ENCODE measurements at regions not wholly inside any gene's neighbourhood (a gene's known extent, or its start where the extent isn't known, plus 50 kb on each side); places are given as distances from the start of the nearest gene placed in this dataset.

GRCh38 chr10:121112136-121112535, 261.0 kb downstream of the WDR11 start:
- no peak overlapping the region for H3K27ac Mint-ChIP-seq
- DNase-seq: no peak
- no peak overlapping the region for H3K4me3 Mint-ChIP-seq
- H3K27me3 Mint-ChIP-seq: no peaks in the 10 kb centered on the region
- H3K36me3 Mint-ChIP-seq (ENCODE audit: low read depth): no peaks in the 10 kb centered on the region
- peaks cover 4% of the 10 kb centered on the region for H3K9me3 Mint-ChIP-seq
- ChIA-PET POLR2A (no interaction called here), CTCF (interaction anchor here (0.5 kb wide), 1 partner anchor 79 kb away, joined by 4 read pairs; no protein-coding TSS in a partner anchor)
- H3K4me1 Mint-ChIP-seq: no peaks in the 10 kb centered on the region

- Mint-ChIP-seq H3K27ac (no peak overlapping the region), H3K27me3 (no peaks in the 10 kb centered on the region), H3K36me3 (ENCODE audit: low read depth) (no peaks in the 10 kb centered on the region), H3K9me3 (peaks cover 4% of the 10 kb centered on the region), H3K4me1 (no peaks in the 10 kb centered on the region), H3K4me3 (no peak overlapping the region)
- ChIA-PET CTCF (no interaction called here), POLR2A (no interaction called here)
- no peak for DNase-seq
These were observed 261.6 kb downstream of the WDR11 start for GRCh38 chr10:121112579-121113384.

- Mint-ChIP-seq H3K4me1 (no peaks in the 10 kb centered on the region), H3K9me3 (peaks cover 4% of the 10 kb centered on the region), H3K4me3 (no peak overlapping the region), H3K27ac (no peak overlapping the region), H3K27me3 (no peaks in the 10 kb centered on the region), H3K36me3 (ENCODE audit: low read depth) (no peaks in the 10 kb centered on the region)
- POLR2A ChIA-PET: no interaction called here
- CTCF ChIA-PET: no interaction called here
- no peak for DNase-seq
These were observed 262.2 kb downstream of the WDR11 start for GRCh38 chr10:121113385-121113696.

GRCh38 chr10:121113911-121114310, 262.7 kb downstream of the WDR11 start:
- ChIA-PET POLR2A (no interaction called here), CTCF (no interaction called here)
- no peak overlapping the region for H3K27ac Mint-ChIP-seq
- DNase-seq: no peak
- no peaks in the 10 kb centered on the region for H3K4me1 Mint-ChIP-seq
- no peaks in the 10 kb centered on the region for H3K27me3 Mint-ChIP-seq
- H3K4me3 Mint-ChIP-seq: no peak overlapping the region
- peaks cover 4% of the 10 kb centered on the region for H3K9me3 Mint-ChIP-seq
- no peaks in the 10 kb centered on the region for H3K36me3 Mint-ChIP-seq (ENCODE audit: low read depth)

GRCh38 chr10:121115154-121115553, 264.0 kb downstream of the WDR11 start:
- Mint-ChIP-seq H3K4me1 (no peaks in the 10 kb centered on the region), H3K9me3 (peaks cover 4% of the 10 kb centered on the region), H3K27ac (no peak overlapping the region), H3K36me3 (ENCODE audit: low read depth) (no peaks in the 10 kb centered on the region), H3K4me3 (no peak overlapping the region), H3K27me3 (no peaks in the 10 kb centered on the region)
- CTCF ChIA-PET: no interaction called here
- DNase-seq: no peak
- POLR2A ChIA-PET: no interaction called here

- H3K27ac Mint-ChIP-seq: no peak overlapping the region
- no peaks in the 10 kb centered on the region for H3K9me3 Mint-ChIP-seq
- no peak for DNase-seq
- POLR2A ChIA-PET: interaction anchor here (0.6 kb wide), 1 partner anchor 119 kb away, joined by 3 read pairs; no protein-coding TSS in a partner anchor
- H3K27me3 Mint-ChIP-seq: no peaks in the 10 kb centered on the region
- CTCF ChIA-PET: interaction anchor here (0.7 kb wide), 1 partner anchor 34 kb away, joined by 3 read pairs; no protein-coding TSS in a partner anchor
- H3K36me3 Mint-ChIP-seq (ENCODE audit: low read depth): no peaks in the 10 kb centered on the region
- no peak overlapping the region for H3K4me3 Mint-ChIP-seq
- H3K4me1 Mint-ChIP-seq: no peaks in the 10 kb centered on the region
These were observed 270.3 kb downstream of the WDR11 start for GRCh38 chr10:121121462-121121861.

- CTCF ChIA-PET: no interaction called here
These were observed 276.2 kb downstream of the WDR11 start for GRCh38 chr10:121127151-121127906.

GRCh38 chr10:121128164-121128563, 277.0 kb downstream of the WDR11 start:
- H3K9me3 Mint-ChIP-seq: no peaks in the 10 kb centered on the region
- no peaks in the 10 kb centered on the region for H3K27me3 Mint-ChIP-seq
- POLR2A ChIA-PET: no interaction called here
- no peak overlapping the region for H3K27ac Mint-ChIP-seq
- no peaks in the 10 kb centered on the region for H3K36me3 Mint-ChIP-seq (ENCODE audit: low read depth)
- H3K4me1 Mint-ChIP-seq: no peaks in the 10 kb centered on the region
- no peak overlapping the region for H3K4me3 Mint-ChIP-seq
- CTCF ChIA-PET: no interaction called here
- no peak for DNase-seq

More at GRCh38 chr10:121127151-121127906, 276.2 kb downstream of the WDR11 start:
- H3K27me3 Mint-ChIP-seq: no peaks in the 10 kb centered on the region
- DNase-seq: no peak
- no peak overlapping the region for H3K4me3 Mint-ChIP-seq
- H3K36me3 Mint-ChIP-seq (ENCODE audit: low read depth): no peaks in the 10 kb centered on the region
- POLR2A ChIA-PET: no interaction called here
- H3K9me3 Mint-ChIP-seq: no peaks in the 10 kb centered on the region
- H3K27ac Mint-ChIP-seq: no peak overlapping the region
- H3K4me1 Mint-ChIP-seq: no peaks in the 10 kb centered on the region

- ChIA-PET CTCF (no interaction called here), POLR2A (no interaction called here)
- Mint-ChIP-seq H3K27me3 (no peaks in the 10 kb centered on the region), H3K36me3 (ENCODE audit: low read depth) (no peaks in the 10 kb centered on the region), H3K4me1 (no peaks in the 10 kb centered on the region), H3K27ac (no peak overlapping the region), H3K9me3 (no peaks in the 10 kb centered on the region), H3K4me3 (no peak overlapping the region)
- DNase-seq: no peak
These were observed 278.1 kb downstream of the WDR11 start for GRCh38 chr10:121129266-121129665.

GRCh38 chr10:121130382-121130781, 279.2 kb downstream of the WDR11 start:
- Mint-ChIP-seq H3K4me3 (no peak overlapping the region), H3K27ac (no peak overlapping the region), H3K9me3 (no peaks in the 10 kb centered on the region), H3K27me3 (no peaks in the 10 kb centered on the region), H3K4me1 (no peaks in the 10 kb centered on the region), H3K36me3 (ENCODE audit: low read depth) (no peaks in the 10 kb centered on the region)
- DNase-seq: no peak
- ChIA-PET CTCF (no interaction called here), POLR2A (no interaction called here)

GRCh38 chr10:121131014-121131413, 279.9 kb downstream of the WDR11 start:
- Mint-ChIP-seq H3K9me3 (no peaks in the 10 kb centered on the region), H3K4me1 (no peaks in the 10 kb centered on the region), H3K4me3 (no peak overlapping the region), H3K27me3 (no peaks in the 10 kb centered on the region), H3K27ac (no peak overlapping the region), H3K36me3 (ENCODE audit: low read depth) (no peaks in the 10 kb centered on the region)
- CTCF ChIA-PET: no interaction called here
- no peak for DNase-seq
- POLR2A ChIA-PET: no interaction called here

GRCh38 chr10:121131426-121132265, 280.5 kb downstream of the WDR11 start:
- no peaks in the 10 kb centered on the region for H3K36me3 Mint-ChIP-seq (ENCODE audit: low read depth)
- H3K4me1 Mint-ChIP-seq: no peaks in the 10 kb centered on the region
- CTCF ChIA-PET: no interaction called here
- no peak overlapping the region for H3K4me3 Mint-ChIP-seq
- POLR2A ChIA-PET: no interaction called here
- H3K9me3 Mint-ChIP-seq: no peaks in the 10 kb centered on the region
- no peak for DNase-seq
- no peaks in the 10 kb centered on the region for H3K27me3 Mint-ChIP-seq
- no peak overlapping the region for H3K27ac Mint-ChIP-seq

- no peak overlapping the region for H3K4me3 Mint-ChIP-seq
- no peaks in the 10 kb centered on the region for H3K4me1 Mint-ChIP-seq
- POLR2A ChIA-PET: no interaction called here
- CTCF ChIA-PET: no interaction called here
- H3K27me3 Mint-ChIP-seq: no peaks in the 10 kb centered on the region
- H3K36me3 Mint-ChIP-seq (ENCODE audit: low read depth): no peaks in the 10 kb centered on the region
- no peaks in the 10 kb centered on the region for H3K9me3 Mint-ChIP-seq
- DNase-seq: no peak
- no peak overlapping the region for H3K27ac Mint-ChIP-seq
These were observed 281.1 kb downstream of the WDR11 start for GRCh38 chr10:121132273-121132672.

Measured in activated CD4-positive, alpha-beta T cell treated with anti-CD3 and anti-CD28 coated beads, Interleukin-2, amount 10 ng/mL, durations not matched to agents 7 days and 5 days (primary cell).